HFF-Myc (cell line): ENCODE measurements at regions not wholly inside any gene's neighbourhood (a gene's known extent, or its start where the extent isn't known, plus 50 kb on each side); places are given as distances from the start of the nearest gene placed in this dataset.

ENCODE experiments used
- DNase-seq: peaks from one replicate; pipeline ENCODE4 v3.0.0-alpha.2; 2011; ENCODE audit warnings: low read depth; ENCODE audit errors: extremely low read depth
- H3K4me3 ChIP-seq: replicated peaks from 2 replicates; pipeline ENCODE4 v1.5.1; 2011; ENCODE audit warnings: low read depth, mild to moderate bottlenecking, control low read depth, low read length
- TF ChIP-seq, protein P1 (sequence below): IDR thresholded peaks from 2 replicates; pipeline ENCODE4 v1.5.1; 2012; ENCODE audit warnings: mild to moderate bottlenecking, low read depth, low read length, control low read depth; ENCODE audit errors: missing control alignments

DNA sequence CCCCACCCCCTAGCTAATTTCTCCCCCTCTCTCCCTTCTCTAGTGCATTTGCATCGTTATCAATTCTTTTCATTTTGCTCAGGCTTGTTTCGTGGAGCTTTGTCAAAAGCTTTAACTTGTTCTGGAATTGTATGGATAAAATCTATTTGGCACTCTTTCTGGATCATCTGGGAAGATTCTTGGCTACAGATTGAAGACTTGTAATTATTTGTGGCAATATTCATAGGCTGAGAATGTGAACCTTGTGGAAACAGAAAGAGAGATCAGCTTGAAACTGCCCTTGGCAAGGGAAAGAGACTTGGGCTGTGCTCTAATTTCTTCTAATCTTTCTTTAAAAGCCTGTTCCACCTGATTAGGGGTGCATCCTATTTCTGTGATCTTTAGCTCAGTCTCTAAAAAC is 340.6 kb upstream of the DAB2 start:
- no peak for DNase-seq
- no peak overlapping the region for H3K4me3 ChIP-seq
- TF ChIP-seq, protein P1, sequence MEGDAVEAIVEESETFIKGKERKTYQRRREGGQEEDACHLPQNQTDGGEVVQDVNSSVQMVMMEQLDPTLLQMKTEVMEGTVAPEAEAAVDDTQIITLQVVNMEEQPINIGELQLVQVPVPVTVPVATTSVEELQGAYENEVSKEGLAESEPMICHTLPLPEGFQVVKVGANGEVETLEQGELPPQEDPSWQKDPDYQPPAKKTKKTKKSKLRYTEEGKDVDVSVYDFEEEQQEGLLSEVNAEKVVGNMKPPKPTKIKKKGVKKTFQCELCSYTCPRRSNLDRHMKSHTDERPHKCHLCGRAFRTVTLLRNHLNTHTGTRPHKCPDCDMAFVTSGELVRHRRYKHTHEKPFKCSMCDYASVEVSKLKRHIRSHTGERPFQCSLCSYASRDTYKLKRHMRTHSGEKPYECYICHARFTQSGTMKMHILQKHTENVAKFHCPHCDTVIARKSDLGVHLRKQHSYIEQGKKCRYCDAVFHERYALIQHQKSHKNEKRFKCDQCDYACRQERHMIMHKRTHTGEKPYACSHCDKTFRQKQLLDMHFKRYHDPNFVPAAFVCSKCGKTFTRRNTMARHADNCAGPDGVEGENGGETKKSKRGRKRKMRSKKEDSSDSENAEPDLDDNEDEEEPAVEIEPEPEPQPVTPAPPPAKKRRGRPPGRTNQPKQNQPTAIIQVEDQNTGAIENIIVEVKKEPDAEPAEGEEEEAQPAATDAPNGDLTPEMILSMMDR: no peak

DNA sequence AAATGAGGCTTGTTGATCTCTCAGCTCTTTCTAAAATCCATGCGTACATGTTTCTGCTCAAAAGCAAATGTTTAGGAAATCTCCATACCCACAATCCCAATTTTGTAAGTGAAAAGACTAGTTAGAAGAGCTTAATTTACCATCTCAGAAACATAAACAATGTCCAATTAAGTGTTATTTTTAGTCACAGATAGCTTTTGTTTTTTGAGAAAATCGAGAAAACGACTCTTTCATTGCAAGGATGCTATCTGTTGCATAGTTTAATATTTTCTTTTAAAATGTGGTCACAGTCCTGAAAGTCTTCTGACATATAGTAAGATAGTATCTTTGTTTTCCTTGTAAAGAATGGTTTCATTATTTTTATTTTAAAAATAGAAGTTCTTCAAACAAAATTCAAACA is 338.0 kb upstream of the DAB2 start:
- DNase-seq: no peak
- TF ChIP-seq, protein P1: no peak
- no peak overlapping the region for H3K4me3 ChIP-seq

GRCh38 chr5:39761199-39761950 is 336.6 kb upstream of the DAB2 start:
- no peak overlapping the region for H3K4me3 ChIP-seq
- TF ChIP-seq, protein P1: no peak
- no peak for DNase-seq

- DNase-seq: peak; percentile 68
- TF ChIP-seq, protein P1: no peak
- H3K4me3 ChIP-seq: no peak overlapping the region
Observed at GRCh38 chr5:39760385-39761198, 335.8 kb upstream of the DAB2 start.

- H3K4me3 ChIP-seq: no peak overlapping the region
- TF ChIP-seq, protein P1: no peak
Observed at GRCh38 chr5:39759701-39760100, 334.9 kb upstream of the DAB2 start.

GRCh38 chr5:39758426-39758825 is 333.6 kb upstream of the DAB2 start:
- TF ChIP-seq, protein P1: no peak
- DNase-seq: no peak
- no peak overlapping the region for H3K4me3 ChIP-seq

More at GRCh38 chr5:39759701-39760100, 334.9 kb upstream of the DAB2 start:
- no peak for DNase-seq
